OCI-LY7 (cell line): ENCODE measurements at regions not wholly inside any gene's neighbourhood (a gene's known extent, or its start where the extent isn't known, plus 50 kb on each side); places are given as distances from the start of the nearest gene placed in this dataset.

Experiments used
- CTCF ChIP-seq: fragments of 200-600 bp; sonication (generic); conservative IDR thresholded peaks from 2 replicates; pipeline ENCODE4 v1.5.1; 2014; ENCODE audit warnings: mild to moderate bottlenecking, antibody characterized with exemption, low read length, moderate library complexity, mixed read lengths
- EZH2phosphoT487 ChIP-seq: fragments of 200-600 bp; sonication (generic); IDR thresholded peaks from 2 replicates; pipeline ENCODE4 v1.6.1; 2018; ENCODE audit warnings: low read depth, borderline replicate concordance, mild to moderate bottlenecking, mixed run types, antibody characterized with exemption, low read length, moderate library complexity, mixed read lengths

GRCh38 chr7:131726031-131726430 is 169.6 kb upstream of the PODXL start:
- TF ChIP-seq CTCF (no peak), EZH2phosphoT487 (no peak)
